Heart right ventricle (tissue), 16 donors: ENCODE measurements at regions not wholly inside any gene's neighbourhood (a gene's known extent, or its start where the extent isn't known, plus 50 kb on each side); places are given as distances from the start of the nearest gene placed in this dataset.

Experiments used
- ATAC-seq, 8 donors: fragments of 200-7000 bp; cut with Tn5 transposase; one replicate each; pipeline ENCODE4 v1.9.1; 2020; ENCODE audit warnings: mild to moderate bottlenecking in 8 of 8, moderate library complexity in 8 of 8, moderate number of reproducible peaks in 1 of 8
- DNase-seq, 2 donors: peaks; one replicate each; pipeline ENCODE4 v3.0.0-alpha.2; 2020
- H3K27ac ChIP-seq, 10 donors: fragments of 200-600 bp; sonication (generic) in 2 of 10; one replicate each; pipeline versions ENCODE4 v1.5.0 to v1.8.0; 2020 to 2022; ENCODE audit warnings: mild to moderate bottlenecking in 3 of 10
- H3K27me3 ChIP-seq, 7 donors: fragments of 200-600 bp; one replicate each; pipeline ENCODE4 v1.8.0; 2021 to 2022; ENCODE audit warnings: mild to moderate bottlenecking in 2 of 7
- H3K36me3 ChIP-seq, 9 donors: fragments of 200-600 bp; sonication (generic) in 1 of 9; one replicate each; pipeline versions ENCODE4 v1.5.0 to v1.8.0; 2020 to 2022; ENCODE audit warnings: mild to moderate bottlenecking in 2 of 9
- H3K4me1 ChIP-seq, 9 donors: fragments of 200-600 bp; sonication (generic) in 1 of 9; one replicate each; pipeline versions ENCODE4 v1.5.0 to v1.8.0; 2020 to 2022; ENCODE audit warnings: mild to moderate bottlenecking in 4 of 9
- H3K4me3 ChIP-seq, 10 donors: fragments of 200-600 bp; sonication (generic) in 2 of 10; one replicate each; pipeline versions ENCODE4 v1.5.0 to v1.8.0; 2020 to 2022; ENCODE audit warnings: mild to moderate bottlenecking in 7 of 10, moderate library complexity in 2 of 10
- H3K9me3 ChIP-seq, 11 donors: fragments of 200-600 bp in 10 of 11; sonication (generic) in 2 of 11; one replicate each; pipeline versions ENCODE4 v1.5.0 to v1.8.0; 2013 to 2022; ENCODE audit warnings: mild to moderate bottlenecking in 2 of 11, control low read depth in 1 of 11, moderate library complexity in 1 of 11
- WGBS, 2 donors: extraction: QIAGEN DNeasy Blood & Tissue Kit; methylation state at CpG; one replicate each; pipeline ENCODE4 v1.1.7; 2013; ENCODE audit warnings: inconsistent platforms in 1 of 2; 5-methylcytosine and 5-hydroxymethylcytosine counted together
- intact Hi-C, 10 donors: fragments of 100-400 bp; cut with DNase I; formaldehyde crosslinking; loops; one replicate each; pipeline versions ENCODE4 v1.11.1 to v1.14.2; 2022
- TF ChIP-seq, protein P1 (sequence below), 9 donors: fragments of 200-600 bp; sonication (generic) in 2 of 9; IDR thresholded peaks; one replicate each; pipeline versions ENCODE4 v1.5.0 to v1.8.0; 2021 to 2022; ENCODE audit warnings: antibody characterized with exemption in 9 of 9, mild to moderate bottlenecking in 5 of 9, moderate library complexity in 1 of 9
- donor health status: Arrhythmogenic right ventricular cardiomyopathy.
- donor health status: ischemic (EF 13 %, LVEDD 7.1; RV severe dilation, severe dysfunction).
- donor health status: healthy with polysubstance abuse.
- donor health status: DM: no; HTN: yes; CAD: no.
- donor health status: DM: no; HTN: no; CAD: no.
- donor health status: ischemic (EF 25% LVEDD 6.9; RV normal size, moderate dysfunction).
- donor health status: ischemic (EF 25% LVEDD 5.7; RV mildly dilated, moderate dysfunction).
- donor health status: healthy.
- donor health status: DM: yes; HTN: yes; CAD: no.
- donor health status: Ischemic cardiomyopathy.
- donor health status: ischemic (EF 35%, LVEDD 5.7; RV mildly dilated, moderate dysfunction).
- donor health status: nonischemic (EF 11% LVEDD 7.7; RV severe dilation, severe dysfunction).
- donor health status: DM: yes; HTN: yes; CAD: no.
- donor health status: PGD.
- donor health status: ischemic (EF 29% LVEDD 5.4; RV normal size, mild dysfunction).
- donor health status: nonischemic (EF 23%, LVEDD 6.1; RV moderate dilation, normal function).

DNA sequence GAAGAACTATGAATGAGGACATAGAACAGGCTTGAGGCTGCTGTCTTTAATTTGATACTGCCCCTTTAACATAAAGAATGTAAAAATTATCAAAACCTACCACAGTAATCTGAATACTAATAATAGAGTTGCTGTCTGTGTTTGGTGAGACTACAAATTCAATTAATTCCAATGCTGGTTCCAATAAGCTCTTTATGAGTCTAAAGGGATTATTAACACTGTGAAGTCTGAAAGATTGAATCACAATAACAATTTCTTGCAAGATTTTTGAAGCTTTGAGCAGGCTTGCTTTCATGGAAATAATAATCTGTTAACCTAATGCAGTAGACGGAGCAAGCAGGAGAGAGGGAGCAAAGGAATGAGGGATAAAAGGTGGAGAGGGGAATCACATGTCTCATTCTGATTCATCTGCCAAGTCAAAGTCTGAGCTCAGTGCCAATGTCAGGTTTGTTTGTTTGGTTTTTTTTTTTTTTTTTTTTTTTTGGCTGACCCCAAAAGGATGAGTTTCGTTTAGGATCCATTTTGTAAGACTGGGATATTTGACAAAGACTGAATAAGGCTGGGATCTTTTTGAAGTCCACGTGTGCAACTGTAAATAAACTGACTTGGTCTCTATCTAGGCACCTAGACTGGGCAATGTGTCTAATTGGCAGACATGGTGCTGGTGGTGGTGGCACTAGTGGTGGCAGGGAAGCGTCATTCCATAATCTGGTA, 211.6 kb downstream of the RNF144B start:
- H3K4me1 ChIP-seq, result peaks cover 0 to 5% (median 0%) of the 10 kb centered on the region in 9 donors
- no peaks in the 10 kb centered on the region for H3K36me3 ChIP-seq
- intact Hi-C loops, result loop anchor here in 9 of 10 donors (5.0 to 10.0 kb wide), 5 partner anchors 1254 to 1459 kb away; no protein-coding TSS in a partner anchor
- WGBS, 2 donors, result 57 to 72% methylated on average over 4 of the region's 4 CpGs
- no peak overlapping the region for H3K4me3 ChIP-seq
- no peak for ATAC-seq
- no peaks in the 10 kb centered on the region for H3K9me3 ChIP-seq
- H3K27ac ChIP-seq, result no peak overlapping the region
- TF ChIP-seq, protein P1, sequence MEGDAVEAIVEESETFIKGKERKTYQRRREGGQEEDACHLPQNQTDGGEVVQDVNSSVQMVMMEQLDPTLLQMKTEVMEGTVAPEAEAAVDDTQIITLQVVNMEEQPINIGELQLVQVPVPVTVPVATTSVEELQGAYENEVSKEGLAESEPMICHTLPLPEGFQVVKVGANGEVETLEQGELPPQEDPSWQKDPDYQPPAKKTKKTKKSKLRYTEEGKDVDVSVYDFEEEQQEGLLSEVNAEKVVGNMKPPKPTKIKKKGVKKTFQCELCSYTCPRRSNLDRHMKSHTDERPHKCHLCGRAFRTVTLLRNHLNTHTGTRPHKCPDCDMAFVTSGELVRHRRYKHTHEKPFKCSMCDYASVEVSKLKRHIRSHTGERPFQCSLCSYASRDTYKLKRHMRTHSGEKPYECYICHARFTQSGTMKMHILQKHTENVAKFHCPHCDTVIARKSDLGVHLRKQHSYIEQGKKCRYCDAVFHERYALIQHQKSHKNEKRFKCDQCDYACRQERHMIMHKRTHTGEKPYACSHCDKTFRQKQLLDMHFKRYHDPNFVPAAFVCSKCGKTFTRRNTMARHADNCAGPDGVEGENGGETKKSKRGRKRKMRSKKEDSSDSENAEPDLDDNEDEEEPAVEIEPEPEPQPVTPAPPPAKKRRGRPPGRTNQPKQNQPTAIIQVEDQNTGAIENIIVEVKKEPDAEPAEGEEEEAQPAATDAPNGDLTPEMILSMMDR (IDR thresholded peaks at IDR 0.05), result no peak
- no peak for DNase-seq
- H3K27me3 ChIP-seq, result no peaks in the 10 kb centered on the region

DNA sequence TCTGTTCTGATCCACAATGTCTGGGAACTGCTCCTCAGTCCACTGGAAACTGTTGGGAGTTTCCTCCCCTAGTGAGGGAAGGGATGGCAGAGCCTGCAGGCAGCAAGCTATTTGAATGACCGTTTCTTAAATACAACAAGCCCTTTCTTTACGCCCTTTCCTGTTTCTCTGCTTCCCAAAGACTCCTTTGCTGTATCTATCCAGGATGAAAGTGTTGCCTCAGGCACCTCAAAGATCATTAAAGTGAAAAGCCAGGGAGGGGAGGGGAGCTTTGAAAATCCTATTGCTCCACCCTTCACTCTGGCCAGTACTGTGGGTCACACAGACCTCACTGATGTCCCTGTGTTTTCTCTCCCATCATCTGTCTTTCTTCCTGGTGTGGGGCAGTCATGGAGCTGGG, 213.1 kb downstream of the RNF144B start:
- no peaks in the 10 kb centered on the region for H3K36me3 ChIP-seq
- intact Hi-C loops, result no loop called here
- no peak for DNase-seq
- H3K9me3 ChIP-seq, result no peaks in the 10 kb centered on the region
- H3K27ac ChIP-seq, result no peak overlapping the region
- TF ChIP-seq, protein P1 (IDR thresholded peaks at IDR 0.05), result no peak
- peaks cover 0 to 5% (median 0%) of the 10 kb centered on the region in 9 donors for H3K4me1 ChIP-seq
- 67 to 75% methylated on average over 2 of the region's 2 CpGs for WGBS, 2 donors
- ATAC-seq, result no peak
- no peak overlapping the region for H3K4me3 ChIP-seq
- peaks cover 0 to 3% (median 0%) of the 10 kb centered on the region in 7 donors for H3K27me3 ChIP-seq

DNA sequence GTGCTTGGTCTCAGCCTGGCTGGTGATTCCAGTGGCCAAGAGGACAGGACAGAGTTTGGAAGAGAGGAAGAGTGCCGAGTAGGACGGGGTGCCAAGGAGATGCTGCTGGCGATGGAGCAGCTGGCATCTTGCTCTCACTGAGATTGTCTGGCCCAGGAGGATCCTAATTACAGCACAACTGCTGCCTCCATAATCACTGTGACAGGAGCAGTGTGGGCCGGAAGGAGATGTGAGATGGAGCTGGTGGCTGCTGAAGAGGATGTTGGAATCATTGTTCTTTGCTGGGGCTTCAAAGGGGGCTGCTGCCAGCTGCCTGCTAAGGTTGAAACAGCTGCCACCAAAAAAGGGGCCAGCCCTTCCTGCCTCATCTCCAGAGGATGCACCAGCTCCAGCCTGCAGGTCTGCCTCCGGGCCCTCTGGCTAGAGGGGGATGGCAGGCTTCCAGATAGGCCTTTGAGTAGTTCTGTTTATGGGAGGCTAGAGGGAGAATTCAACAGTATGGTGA, 214.4 kb downstream of the RNF144B start:
- 70 to 72% methylated on average over 5 of the region's 5 CpGs for WGBS, 2 donors
- intact Hi-C loops, result no loop called here
- H3K4me1 ChIP-seq, result peaks cover 0 to under 1% (median 0%) of the 10 kb centered on the region in 9 donors
- no peaks in the 10 kb centered on the region for H3K9me3 ChIP-seq
- DNase-seq, result no peak
- TF ChIP-seq, protein P1 (IDR thresholded peaks at IDR 0.05), result no peak
- H3K4me3 ChIP-seq, result no peak overlapping the region
- H3K36me3 ChIP-seq, result no peaks in the 10 kb centered on the region
- H3K27ac ChIP-seq, result no peak overlapping the region
- ATAC-seq, result no peak
- peaks cover 0 to 5% (median 0%) of the 10 kb centered on the region in 7 donors for H3K27me3 ChIP-seq

DNA sequence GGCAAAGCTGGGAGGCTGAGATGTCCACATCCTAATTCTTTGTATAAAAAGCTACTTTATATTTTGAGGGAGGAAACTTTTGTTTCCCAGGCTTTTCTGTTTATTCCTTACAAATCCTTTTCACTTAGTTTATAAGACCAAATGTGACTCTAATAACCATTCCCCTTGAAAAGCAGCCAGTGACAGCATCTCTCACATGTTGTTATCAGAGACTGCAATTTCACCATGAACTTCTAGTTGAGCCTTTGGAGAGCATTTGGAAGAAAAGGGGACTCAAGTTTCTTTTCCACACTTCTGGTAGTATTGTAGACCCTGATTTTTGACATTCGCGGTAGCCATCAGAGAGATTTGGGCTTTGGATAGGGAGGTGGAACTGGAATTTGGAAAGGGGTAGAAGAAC, 215.8 kb downstream of the RNF144B start:
- no peaks in the 10 kb centered on the region for H3K4me1 ChIP-seq
- no peak overlapping the region for H3K4me3 ChIP-seq
- ATAC-seq (no peak), DNase-seq (no peak)
- no peaks in the 10 kb centered on the region for H3K9me3 ChIP-seq
- peaks cover 0 to 5% (median 0%) of the 10 kb centered on the region in 7 donors for H3K27me3 ChIP-seq
- no peak overlapping the region for H3K27ac ChIP-seq
- 94 to 98% methylated on average over 2 of the region's 2 CpGs for WGBS, 2 donors
- intact Hi-C loops, result no loop called here
- TF ChIP-seq, protein P1 (IDR thresholded peaks at IDR 0.05), result no peak
- no peaks in the 10 kb centered on the region for H3K36me3 ChIP-seq
